GM12873 (cell line): ENCODE measurements at regions not wholly inside any gene's neighbourhood (a gene's known extent, or its start where the extent isn't known, plus 50 kb on each side); places are given as distances from the start of the nearest gene placed in this dataset.

ENCODE experiments used
- TF ChIP-seq, protein P1 (sequence below): IDR thresholded peaks from 2 replicates; pipeline ENCODE4 v1.5.1; 2012; ENCODE audit warnings: low read depth, mild to moderate bottlenecking, moderate library complexity, low read length, control low read depth; ENCODE audit not compliant: insufficient read depth; ENCODE audit errors: missing control alignments

DNA sequence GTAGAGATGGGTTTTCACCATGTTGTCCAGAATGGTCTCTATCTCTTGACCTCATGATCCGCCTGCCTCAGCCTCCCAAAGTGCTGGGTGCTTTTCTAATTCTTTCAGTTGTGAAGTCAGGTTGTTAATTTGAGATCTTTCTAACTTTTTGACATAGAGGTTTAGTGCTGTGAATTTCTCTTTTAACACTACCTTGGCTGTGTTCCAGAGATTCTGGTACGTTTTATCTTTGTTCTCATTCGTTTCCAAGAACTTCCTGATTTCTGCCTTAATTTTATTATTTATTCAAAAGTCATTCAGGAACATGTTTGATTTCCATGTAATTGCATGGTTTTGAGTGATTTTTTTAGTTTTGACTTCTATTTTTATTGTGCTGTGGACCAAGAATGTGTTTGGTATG, 63.5 kb upstream of the CCDC54 start:
- TF ChIP-seq, protein P1, sequence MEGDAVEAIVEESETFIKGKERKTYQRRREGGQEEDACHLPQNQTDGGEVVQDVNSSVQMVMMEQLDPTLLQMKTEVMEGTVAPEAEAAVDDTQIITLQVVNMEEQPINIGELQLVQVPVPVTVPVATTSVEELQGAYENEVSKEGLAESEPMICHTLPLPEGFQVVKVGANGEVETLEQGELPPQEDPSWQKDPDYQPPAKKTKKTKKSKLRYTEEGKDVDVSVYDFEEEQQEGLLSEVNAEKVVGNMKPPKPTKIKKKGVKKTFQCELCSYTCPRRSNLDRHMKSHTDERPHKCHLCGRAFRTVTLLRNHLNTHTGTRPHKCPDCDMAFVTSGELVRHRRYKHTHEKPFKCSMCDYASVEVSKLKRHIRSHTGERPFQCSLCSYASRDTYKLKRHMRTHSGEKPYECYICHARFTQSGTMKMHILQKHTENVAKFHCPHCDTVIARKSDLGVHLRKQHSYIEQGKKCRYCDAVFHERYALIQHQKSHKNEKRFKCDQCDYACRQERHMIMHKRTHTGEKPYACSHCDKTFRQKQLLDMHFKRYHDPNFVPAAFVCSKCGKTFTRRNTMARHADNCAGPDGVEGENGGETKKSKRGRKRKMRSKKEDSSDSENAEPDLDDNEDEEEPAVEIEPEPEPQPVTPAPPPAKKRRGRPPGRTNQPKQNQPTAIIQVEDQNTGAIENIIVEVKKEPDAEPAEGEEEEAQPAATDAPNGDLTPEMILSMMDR = no peak

DNA sequence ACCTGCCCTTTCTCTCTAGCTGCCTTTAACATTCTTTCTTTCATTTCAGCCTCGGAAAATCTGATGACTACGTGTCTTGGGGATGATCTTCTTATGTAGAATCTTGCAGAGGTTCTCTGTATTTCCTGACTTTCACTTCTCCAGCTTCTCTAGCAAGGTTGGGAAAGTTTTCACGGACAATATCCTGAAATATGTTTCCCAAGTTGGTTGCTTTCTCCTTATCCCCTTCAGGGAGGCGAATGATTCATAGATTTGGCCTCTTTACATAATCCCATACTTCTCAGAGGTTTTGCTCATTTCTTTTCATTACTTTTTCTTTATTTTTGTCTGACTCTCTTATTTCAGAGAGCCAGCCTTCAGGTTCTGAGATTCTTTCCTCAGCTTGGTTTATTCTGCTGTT, 62.1 kb upstream of the CCDC54 start:
- TF ChIP-seq, protein P1 = no peak

DNA sequence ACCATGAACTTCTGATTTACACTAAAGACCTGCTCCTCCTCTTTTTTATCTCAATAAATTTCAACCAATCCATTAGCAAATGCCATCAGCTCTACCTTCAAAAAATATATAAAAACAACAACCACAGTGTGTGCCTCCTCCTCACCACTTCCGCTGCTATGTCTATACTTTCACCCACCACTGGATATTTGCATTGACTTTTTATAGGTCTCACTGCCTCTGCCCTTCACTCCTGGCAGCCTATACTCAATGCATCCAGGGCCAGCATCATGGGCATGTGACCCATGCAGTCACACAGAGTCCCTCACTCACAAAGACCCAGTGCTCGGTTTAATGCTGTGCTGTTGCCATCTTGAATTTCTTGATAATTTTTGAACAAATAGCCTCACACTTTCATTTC, 53.5 kb upstream of the CCDC54 start:
- TF ChIP-seq, protein P1 = no peak

DNA sequence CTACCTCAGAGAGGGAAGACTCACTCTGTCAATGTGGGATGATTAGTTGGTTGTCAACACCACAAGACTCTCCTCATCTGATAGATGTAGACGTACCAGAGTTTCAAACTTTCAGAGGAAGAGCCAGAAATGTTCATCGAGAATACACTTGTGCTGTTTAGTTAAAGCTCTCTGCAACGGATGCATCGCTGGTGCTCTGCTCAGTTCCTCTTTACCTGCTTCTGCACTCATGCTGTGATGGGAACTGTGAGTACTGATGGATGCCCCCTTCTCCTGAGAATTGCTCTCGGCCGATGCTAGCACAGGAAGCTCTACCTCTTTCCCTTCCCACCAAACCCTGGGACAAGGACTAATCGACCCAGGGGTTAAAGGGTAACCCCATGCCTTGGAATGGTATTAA, 51.8 kb upstream of the CCDC54 start:
- TF ChIP-seq, protein P1 = no peak
